ENCODE measurements at regions not wholly inside any gene's neighbourhood (a gene's known extent, or its start where the extent isn't known, plus 50 kb on each side); places are given as distances from the start of the nearest gene placed in this dataset.

- Histone ChIP-seq H3K4me3 (ENCODE audit: low read depth in 1 of 2, low read length in 2 of 2) (no peak overlapping the region), H3K36me3 (ENCODE audit: control insufficient read depth in 1 of 2, insufficient read depth in 2 of 2, low read length in 2 of 2) (no peaks in the 10 kb centered on the region), H3K27ac (ENCODE audit: low read depth, low read length) (no peak overlapping the region), H3K9ac (ENCODE audit: low read depth in 1 of 2, low read length in 2 of 2) (no peak overlapping the region), H3K27me3 (ENCODE audit: control insufficient read depth in 1 of 2, insufficient read depth in 2 of 2, low read length in 2 of 2) (no peaks in the 10 kb centered on the region), H3K4me1 (ENCODE audit: control insufficient read depth in 1 of 2, insufficient read depth in 2 of 2, low read length in 2 of 2) (peaks cover 28 to 29% of the 10 kb centered on the region in 2 donors), H3K9me3 (ENCODE audit: control insufficient read depth in 1 of 2, low read length in 2 of 2) (no peaks in the 10 kb centered on the region)
These were observed 53.9 kb upstream of the ARID5B start for GRCh38 chr10:61847640-61848039.

- H3K4me1 ChIP-seq (ENCODE audit: control insufficient read depth in 1 of 2, insufficient read depth in 2 of 2, low read length in 2 of 2) = peaks cover 6 to 7% of the 10 kb centered on the region in 2 donors
- H3K36me3 ChIP-seq (ENCODE audit: control insufficient read depth in 1 of 2, insufficient read depth in 2 of 2, low read length in 2 of 2) = no peaks in the 10 kb centered on the region
- H3K4me3 ChIP-seq (ENCODE audit: low read depth in 1 of 2, low read length in 2 of 2) = no peak overlapping the region
- no peak overlapping the region for H3K27ac ChIP-seq (ENCODE audit: low read depth, low read length)
- H3K9ac ChIP-seq (ENCODE audit: low read depth in 1 of 2, low read length in 2 of 2) = no peak overlapping the region
- no peaks in the 10 kb centered on the region for H3K9me3 ChIP-seq (ENCODE audit: control insufficient read depth in 1 of 2, low read length in 2 of 2)
- H3K27me3 ChIP-seq (ENCODE audit: control insufficient read depth in 1 of 2, insufficient read depth in 2 of 2, low read length in 2 of 2) = no peaks in the 10 kb centered on the region
These were observed 51.1 kb upstream of the ARID5B start for GRCh38 chr10:61850376-61850775.

Data from duodenal mucosa (tissue), 2 donors.